ENCODE measurements at regions not wholly inside any gene's neighbourhood (a gene's known extent, or its start where the extent isn't known, plus 50 kb on each side); places are given as distances from the start of the nearest gene placed in this dataset.

- FAIRE-seq (no peak), DNase-seq (ENCODE audit: insufficient read length, low spot score) (no peak)
Measured at GRCh38 chr2:204494681-204495080, 50.6 kb upstream of the PARD3B start.

DNA sequence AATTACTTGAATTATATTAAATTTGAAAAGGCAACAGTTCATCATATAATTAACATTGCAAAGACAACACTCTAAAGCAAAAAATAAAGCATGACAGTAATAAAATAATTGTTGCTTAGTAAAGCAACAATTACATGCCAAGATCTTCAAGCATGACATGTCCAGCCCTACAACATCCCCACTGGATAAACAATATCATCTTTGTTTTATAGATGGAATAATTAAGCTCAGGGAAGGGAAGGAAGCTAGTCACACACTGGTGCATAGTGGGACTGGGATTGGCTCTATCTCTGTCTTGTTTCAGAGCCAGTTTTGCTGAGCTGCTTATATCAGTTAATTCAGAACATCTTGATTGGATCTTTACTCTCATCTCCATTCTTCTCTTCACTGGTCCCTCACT, 49.9 kb upstream of the PARD3B start:
- FAIRE-seq (no peak), DNase-seq (ENCODE audit: insufficient read length, low spot score) (no peak)

All from GM19239 (cell line).